ES-I3 (cell line): ENCODE measurements at regions not wholly inside any gene's neighbourhood (a gene's known extent, or its start where the extent isn't known, plus 50 kb on each side); places are given as distances from the start of the nearest gene placed in this dataset.
A peak's percentile ranks its signal among the peaks of the same experiment; 100 is the strongest.

ENCODE experiments used
- H3K36me3 ChIP-seq: 2 replicates; pipeline ENCODE4 v1.6.1; 2013; ENCODE audit warnings: mild to moderate bottlenecking, low read length, control low read depth, moderate library complexity; ENCODE audit not compliant: insufficient read depth
- H3K4me1 ChIP-seq: 2 replicates; pipeline ENCODE4 v1.6.1; 2013; ENCODE audit warnings: mild to moderate bottlenecking, control low read depth, low read length; ENCODE audit not compliant: insufficient read depth
- H3K9ac ChIP-seq: 2 replicates; pipeline ENCODE4 v1.6.1; 2013; ENCODE audit warnings: low read depth, mild to moderate bottlenecking, low read length, moderate library complexity
- H3K9me3 ChIP-seq: 2 replicates; pipeline ENCODE4 v1.6.1; 2013; ENCODE audit warnings: mild to moderate bottlenecking, low read length, moderate library complexity; ENCODE audit not compliant: control insufficient read depth, insufficient read depth

DNA sequence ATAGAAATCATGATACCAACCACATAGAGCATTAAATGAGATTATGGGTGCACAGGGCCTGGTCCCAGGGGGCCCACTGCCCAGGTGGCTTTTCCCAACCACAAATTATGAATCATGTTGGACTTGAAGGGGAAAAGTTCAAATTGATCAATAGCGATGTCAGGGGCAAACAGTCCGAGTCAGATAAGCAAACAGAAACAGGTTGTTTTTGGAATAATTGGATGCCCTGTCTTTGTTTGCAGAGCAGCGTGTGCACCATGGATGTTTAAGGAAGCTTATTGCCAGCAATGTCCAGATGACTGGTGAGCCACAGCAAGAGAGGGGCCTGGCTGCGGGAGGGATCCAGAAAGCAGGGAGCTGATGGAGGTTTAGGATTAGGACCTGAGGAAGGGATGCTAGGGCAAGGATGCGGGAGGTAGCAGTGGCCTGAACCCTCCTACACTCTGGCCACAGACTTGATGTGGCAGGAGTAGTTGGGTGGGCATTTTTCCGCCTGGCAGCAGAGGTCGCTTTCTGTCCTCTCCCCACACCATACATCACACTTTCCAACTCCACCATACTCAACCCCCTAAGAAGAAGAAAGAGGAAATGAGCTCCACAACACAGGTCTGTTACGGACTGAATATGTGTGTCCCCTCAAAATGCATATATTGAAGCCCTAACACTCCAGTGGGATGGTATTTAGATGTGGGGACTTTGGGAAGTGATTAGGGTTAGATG lies 266.4 kb upstream of the RPL38 start:
- H3K9ac ChIP-seq: no peak overlapping the region
- H3K36me3 ChIP-seq: no peaks in the 10 kb centered on the region
- peaks cover 5% of the 10 kb centered on the region; the same call in 1 of the 2 replicates for H3K4me1 ChIP-seq
- H3K9me3 ChIP-seq: no peaks in the 10 kb centered on the region

DNA sequence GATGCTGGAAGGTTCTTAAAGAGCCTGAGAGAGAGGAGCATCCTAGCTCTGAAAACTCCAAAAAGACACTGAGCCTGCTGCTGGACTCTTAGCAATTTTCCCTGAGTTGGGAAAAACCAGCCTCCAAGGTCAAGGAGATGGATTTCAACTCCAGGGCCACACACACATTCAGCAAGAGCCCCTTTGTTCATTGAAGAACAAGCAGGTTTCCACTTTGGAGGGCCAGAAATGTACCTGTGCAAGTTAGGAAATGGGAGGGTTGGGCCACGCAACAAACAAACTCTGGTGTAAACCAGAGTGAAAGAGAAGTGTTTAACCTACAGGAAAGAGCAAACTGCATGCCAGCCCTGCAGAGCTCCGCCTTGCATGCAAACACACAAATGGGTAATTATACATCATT lies 264.8 kb upstream of the RPL38 start:
- no peak overlapping the region for H3K9ac ChIP-seq
- peaks cover 4% of the 10 kb centered on the region; the same call in 1 of the 2 replicates for H3K4me1 ChIP-seq
- no peaks in the 10 kb centered on the region for H3K36me3 ChIP-seq
- no peaks in the 10 kb centered on the region for H3K9me3 ChIP-seq

DNA sequence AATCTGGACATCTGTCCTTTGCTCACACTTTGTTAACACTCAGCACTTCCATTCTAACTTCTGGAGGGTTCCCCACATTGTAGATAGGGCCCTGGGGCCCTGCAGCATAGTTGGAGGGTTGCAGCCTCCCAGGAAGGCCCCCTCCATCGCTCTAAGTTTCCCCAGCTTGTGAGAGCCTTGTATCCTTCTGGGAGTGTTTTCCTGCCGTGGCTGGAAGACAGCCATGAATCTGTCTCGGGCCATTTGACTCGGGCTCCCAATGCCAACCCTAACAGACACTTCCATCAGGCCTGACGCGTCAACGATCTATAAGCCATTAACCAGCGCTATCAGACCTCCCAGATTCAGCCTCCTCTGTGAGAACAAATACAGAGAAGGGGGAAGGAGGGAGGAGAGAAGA lies 263.7 kb upstream of the RPL38 start:
- no peak overlapping the region for H3K9ac ChIP-seq
- no peaks in the 10 kb centered on the region for H3K4me1 ChIP-seq
- H3K9me3 ChIP-seq: no peaks in the 10 kb centered on the region
- no peaks in the 10 kb centered on the region for H3K36me3 ChIP-seq

DNA sequence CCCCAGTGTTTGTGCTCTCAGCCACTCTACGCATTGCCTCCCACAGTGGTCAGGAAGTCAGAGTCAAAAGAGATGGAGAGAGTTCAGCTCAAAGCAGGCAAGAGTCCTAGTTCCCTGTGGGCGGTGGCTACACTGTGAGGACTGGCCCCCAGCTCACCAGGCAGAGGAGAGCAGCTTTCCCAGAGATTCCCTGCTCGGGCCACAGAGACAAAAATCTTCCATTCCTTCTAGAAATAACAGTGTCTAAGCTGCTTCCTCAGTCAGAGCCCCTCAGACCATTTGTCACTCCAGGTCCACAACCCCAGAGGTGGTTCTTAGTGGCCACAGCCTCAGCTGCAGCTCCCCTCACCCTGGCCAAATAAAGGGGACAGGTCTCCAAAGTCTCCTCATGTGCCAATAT lies 263.0 kb upstream of the RPL38 start:
- Histone ChIP-seq H3K36me3 (no peaks in the 10 kb centered on the region), H3K9me3 (no peaks in the 10 kb centered on the region), H3K9ac (no peak overlapping the region), H3K4me1 (no peaks in the 10 kb centered on the region)

DNA sequence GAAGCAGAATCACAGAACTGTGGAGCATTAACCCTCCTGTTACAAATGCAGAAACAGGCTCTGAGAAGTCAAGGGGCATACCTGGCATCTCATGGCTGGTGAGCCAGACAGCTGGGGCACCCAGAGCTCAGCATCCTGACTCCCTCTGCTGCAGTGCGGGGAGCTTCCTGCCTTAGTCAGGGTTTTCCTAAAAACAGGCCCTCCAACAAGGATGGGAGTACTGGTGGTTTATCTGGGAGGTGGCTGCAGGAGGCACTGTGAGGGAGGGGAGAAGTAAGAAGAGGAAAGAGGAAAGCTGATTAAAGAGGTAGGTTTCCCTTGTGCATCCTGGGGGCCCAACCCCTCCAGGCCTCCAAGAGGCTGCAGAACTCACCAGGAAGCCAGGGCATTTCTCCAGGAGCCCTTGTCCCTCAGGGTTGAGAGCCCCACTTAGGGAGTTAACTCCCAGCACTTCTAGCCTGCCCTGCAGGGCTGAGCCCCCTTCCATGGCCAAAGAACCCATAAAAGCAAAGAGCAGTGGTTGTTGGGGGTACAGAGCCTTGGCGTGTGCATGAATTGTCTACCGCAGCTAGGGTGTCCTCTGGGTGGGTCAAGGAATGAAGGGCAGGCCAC lies 261.5 kb upstream of the RPL38 start:
- Histone ChIP-seq H3K9me3 (no peaks in the 10 kb centered on the region), H3K36me3 (no peaks in the 10 kb centered on the region), H3K9ac (no peak overlapping the region), H3K4me1 (no peaks in the 10 kb centered on the region)

DNA sequence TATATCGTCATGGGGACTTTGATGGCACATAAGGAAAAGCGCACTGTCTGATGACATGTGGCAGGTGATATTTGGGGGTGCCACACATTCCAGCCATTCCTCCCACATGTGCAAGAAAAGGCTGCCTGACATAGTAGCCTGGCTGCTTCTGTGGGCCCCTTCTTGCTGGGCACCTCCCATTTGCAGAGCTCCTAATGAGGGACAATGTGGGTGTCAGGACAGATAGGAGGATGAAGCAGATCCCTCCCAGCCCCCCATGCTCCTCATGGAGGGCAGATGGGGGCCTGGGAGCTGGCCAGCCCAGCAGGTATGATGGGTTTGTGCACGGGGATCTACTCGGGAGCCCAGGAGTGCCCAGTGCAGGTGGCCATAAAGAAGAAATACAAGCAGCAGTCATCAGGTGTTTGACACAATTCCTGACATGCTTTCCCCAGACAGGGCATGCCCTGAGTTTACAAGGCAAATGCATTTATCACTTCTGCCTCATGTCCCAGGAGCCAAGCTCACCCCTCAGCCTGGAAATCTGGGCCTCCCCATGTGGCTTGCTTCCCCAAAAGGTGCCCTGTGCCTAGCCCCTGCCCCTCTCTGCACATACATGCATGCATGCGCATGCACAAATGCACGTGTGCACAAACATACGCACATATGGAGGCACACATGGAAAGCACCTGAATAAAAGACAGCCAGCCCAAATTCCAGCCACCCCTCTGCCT lies 260.6 kb upstream of the RPL38 start:
- Histone ChIP-seq H3K4me1 (no peaks in the 10 kb centered on the region), H3K9me3 (no peaks in the 10 kb centered on the region), H3K9ac (no peak overlapping the region), H3K36me3 (no peaks in the 10 kb centered on the region)

DNA sequence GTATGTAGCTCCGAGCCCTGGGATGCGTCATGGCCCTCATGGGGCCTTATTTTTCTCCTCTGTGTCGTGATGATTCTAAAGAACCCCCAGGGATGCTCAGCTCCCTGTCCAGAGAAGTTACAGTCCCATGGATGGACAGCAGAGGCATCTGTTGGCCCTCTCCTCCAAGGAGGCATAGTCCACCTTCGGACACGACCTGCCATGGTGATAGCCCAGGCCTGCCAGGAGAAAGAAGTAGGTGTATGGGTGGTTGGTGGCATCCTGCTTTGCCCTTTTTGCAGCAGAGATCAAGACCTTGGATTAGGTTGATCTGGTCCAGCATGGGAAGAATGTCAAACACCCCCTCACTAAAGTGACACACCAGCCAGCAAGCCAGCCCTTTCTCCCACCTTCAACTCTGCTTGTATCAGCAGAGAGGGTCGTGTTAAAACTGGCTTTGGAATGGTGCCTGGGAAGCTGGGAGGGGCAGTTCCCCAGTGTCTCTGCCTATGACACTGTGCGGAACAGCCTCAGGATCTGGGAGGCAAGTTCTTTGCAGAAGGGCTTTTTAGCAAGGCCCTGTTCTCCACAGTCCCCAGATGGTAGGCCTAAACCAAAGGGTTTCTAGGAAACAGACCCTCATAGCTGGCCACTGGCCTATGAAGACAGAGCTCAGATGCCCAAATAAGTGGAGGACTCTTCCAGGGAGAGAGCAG lies 259.9 kb upstream of the RPL38 start:
- Histone ChIP-seq H3K36me3 (no peaks in the 10 kb centered on the region), H3K4me1 (no peaks in the 10 kb centered on the region), H3K9me3 (no peaks in the 10 kb centered on the region), H3K9ac (no peak overlapping the region)

DNA sequence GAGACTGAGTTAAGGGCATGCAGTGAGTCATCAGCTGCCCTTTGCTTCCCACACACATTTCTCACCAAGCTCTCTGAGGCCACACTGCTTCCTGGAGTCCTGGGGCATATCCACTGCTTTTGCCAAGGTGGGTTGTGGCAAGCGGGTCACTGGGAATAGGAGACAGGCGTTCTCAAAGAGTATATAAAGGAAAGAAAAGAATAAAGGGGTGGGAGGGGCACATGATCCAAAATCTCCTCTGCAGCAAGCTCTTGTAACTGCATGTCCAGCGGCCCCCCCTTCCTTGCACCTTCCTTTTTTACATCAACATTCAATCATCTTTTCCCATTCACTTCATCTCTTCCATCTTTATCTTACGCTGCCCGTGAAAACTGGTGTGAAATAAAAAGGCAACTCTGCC lies 259.1 kb upstream of the RPL38 start:
- Histone ChIP-seq H3K9me3 (no peaks in the 10 kb centered on the region), H3K36me3 (no peaks in the 10 kb centered on the region), H3K4me1 (no peaks in the 10 kb centered on the region), H3K9ac (no peak overlapping the region)

DNA sequence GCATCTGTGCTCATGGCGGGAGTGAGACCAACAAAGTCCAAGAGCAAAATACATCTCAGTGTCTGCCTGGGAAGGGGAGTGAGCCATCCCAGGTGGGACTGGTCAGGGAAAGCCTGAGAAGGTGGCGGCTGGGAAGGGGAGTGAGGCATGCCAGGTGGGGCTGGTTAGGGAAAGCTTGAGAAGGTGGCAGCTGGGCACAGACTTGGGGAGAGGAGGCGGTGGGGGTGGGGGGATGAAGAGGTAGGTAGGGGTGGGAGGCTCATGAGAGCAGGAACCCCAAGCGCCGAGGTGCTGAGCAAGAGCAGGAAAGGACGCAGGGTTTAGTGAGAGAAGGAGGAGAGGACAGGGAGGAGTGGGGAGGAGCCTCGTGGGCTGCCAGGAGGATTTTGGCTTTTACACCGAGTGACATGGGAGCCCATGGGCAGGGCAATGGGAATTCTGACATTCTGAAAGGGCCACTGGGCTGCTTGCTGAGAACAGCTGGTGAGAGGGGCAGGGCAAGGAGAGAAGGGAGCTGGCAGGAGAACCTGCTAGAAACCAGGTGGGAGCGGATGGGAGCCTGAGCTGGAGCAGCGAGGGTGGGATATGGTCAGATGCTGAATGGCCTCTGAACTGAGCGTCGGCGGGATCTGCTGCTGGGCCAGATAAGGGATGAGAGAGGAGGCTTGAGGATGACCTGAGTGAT lies 256.1 kb upstream of the RPL38 start:
- no peaks in the 10 kb centered on the region for H3K4me1 ChIP-seq
- no peaks in the 10 kb centered on the region for H3K9me3 ChIP-seq
- no peak overlapping the region for H3K9ac ChIP-seq
- H3K36me3 ChIP-seq: no peaks in the 10 kb centered on the region

DNA sequence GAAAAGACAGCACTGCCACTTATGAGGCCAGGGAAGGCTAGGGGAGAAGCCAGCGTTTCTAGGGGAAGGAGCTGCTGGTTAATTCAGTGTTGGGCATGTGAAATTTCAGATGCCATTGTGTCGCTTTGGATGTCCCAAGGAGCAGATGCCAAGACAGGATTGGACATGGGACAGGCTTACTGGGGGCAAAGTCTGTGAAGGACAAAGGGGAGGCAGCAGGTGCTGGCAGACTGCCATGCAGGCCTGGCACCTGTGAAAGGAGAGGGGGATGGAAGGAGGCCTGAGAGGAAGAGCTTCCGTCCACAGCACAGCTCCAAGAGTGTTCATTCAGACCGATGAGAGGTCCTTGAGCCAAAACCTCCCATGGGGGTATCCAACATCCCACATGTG lies 255.5 kb upstream of the RPL38 start:
- Histone ChIP-seq H3K9ac (no peak overlapping the region), H3K4me1 (no peaks in the 10 kb centered on the region), H3K9me3 (no peaks in the 10 kb centered on the region), H3K36me3 (no peaks in the 10 kb centered on the region)

DNA sequence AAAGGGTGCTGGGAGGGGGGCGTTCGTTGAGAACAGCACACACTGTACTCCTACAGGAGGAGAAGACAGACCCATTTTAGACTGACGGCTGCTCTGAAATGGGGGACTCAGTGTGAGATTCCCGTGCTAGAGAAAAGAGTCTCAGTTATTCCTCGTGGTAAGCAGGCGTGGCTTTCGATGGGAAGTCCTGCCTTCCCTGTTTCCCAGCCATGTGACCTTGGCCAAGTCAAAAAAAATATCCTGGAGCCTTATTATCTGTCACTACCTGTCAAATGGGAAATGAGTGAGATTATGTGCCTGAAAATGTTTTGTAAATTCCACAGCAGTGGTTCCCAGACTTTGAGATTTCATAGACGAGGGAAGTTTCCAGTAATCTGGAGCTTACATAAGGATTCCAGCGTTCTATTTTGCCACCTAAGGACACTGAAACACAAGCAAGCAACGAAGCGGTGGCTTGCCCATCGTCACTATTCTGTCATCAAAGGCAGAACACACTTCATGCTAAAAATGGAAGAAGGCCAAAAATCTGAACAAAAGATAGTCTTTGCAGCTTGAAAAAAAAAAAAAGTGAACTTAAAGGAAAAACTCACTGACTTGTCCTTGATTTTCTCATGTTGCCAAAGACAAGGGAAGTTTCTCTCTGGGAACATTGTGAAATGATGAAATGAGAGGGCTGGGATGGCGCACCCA lies 253.4 kb upstream of the RPL38 start:
- Histone ChIP-seq H3K4me1 (no peaks in the 10 kb centered on the region), H3K36me3 (no peaks in the 10 kb centered on the region), H3K9me3 (no peaks in the 10 kb centered on the region), H3K9ac (no peak overlapping the region)

DNA sequence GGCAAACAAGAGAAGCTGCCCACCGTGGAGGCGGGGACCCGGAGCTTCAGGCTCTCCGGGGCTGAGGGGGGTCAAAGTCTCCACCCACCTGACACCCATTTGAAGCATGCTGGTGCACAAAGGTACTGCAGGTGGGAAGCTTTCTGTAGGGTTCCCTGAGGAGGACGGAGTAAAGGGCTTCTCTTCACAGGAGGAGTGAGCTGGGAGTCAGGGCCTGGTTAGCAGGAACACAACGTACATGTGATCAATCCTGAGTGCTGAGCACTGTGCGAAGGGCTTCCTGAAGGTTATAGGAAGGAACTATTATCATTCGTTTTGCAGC lies 252.9 kb upstream of the RPL38 start:
- Histone ChIP-seq H3K9me3 (no peaks in the 10 kb centered on the region), H3K9ac (no peak overlapping the region), H3K4me1 (no peaks in the 10 kb centered on the region), H3K36me3 (no peaks in the 10 kb centered on the region)

DNA sequence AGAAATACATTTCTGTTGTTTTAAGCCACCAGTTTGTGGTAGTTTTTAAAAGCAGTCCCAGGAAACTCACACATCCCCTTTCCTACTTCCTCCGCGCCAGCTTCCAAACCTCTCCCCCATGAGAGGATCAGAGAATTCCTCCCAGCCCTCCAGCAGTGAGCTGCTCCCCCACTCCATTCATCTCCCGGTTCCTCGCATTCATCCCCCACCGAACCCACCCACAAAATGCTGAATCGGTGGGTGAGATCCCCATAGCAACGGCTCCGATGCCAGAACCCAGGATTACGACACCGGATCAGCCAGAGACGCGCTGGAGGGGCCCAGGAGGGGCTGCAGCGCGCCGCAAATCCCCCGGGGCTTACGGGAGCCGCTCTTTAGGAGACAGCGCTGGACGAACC lies 251.4 kb upstream of the RPL38 start:
- Histone ChIP-seq H3K9ac (peak overlapping the region; percentile 60), H3K36me3 (no peaks in the 10 kb centered on the region), H3K9me3 (no peaks in the 10 kb centered on the region), H3K4me1 (no peaks in the 10 kb centered on the region; the same call in 1 of the 2 replicates)
